Loucy (cell line): ENCODE measurements at regions not wholly inside any gene's neighbourhood (a gene's known extent, or its start where the extent isn't known, plus 50 kb on each side); places are given as distances from the start of the nearest gene placed in this dataset.

ENCODE experiments used
- H2AFZ ChIP-seq: fragments of 200-600 bp; sonication (generic); 2 replicates; pipeline ENCODE4 v1.6.0; 2016; ENCODE audit warnings: antibody characterized with exemption, mild to moderate bottlenecking, low read length, moderate library complexity
- H3F3A ChIP-seq: fragments of 200-600 bp; 2 replicates; pipeline ENCODE4 v1.6.0; 2016; ENCODE audit warnings: antibody characterized with exemption, low read depth, mild to moderate bottlenecking
- H3K27me3 ChIP-seq: fragments of 200-600 bp; sonication (generic); 2 replicates; pipeline ENCODE4 v1.6.1; 2014; ENCODE audit warnings: low read length, mild to moderate bottlenecking; ENCODE audit not compliant: insufficient read depth, poor library complexity, severe bottlenecking
- H3K36me3 ChIP-seq: fragments of 200-600 bp; sonication (generic); 2 replicates; pipeline ENCODE4 v1.6.1; 2016; ENCODE audit warnings: low read length; ENCODE audit not compliant: insufficient read depth
- H3K4me1 ChIP-seq: fragments of 200-600 bp; sonication (generic); 2 replicates; pipeline ENCODE4 v1.5.1; 2014; ENCODE audit warnings: low read length, mild to moderate bottlenecking; ENCODE audit not compliant: insufficient read depth, poor library complexity, severe bottlenecking
- H3K4me2 ChIP-seq: fragments of 200-600 bp; sonication (generic); 2 replicates; pipeline ENCODE4 v1.6.0; 2014; ENCODE audit warnings: antibody characterized with exemption, low read length, low read depth, mild to moderate bottlenecking; ENCODE audit not compliant: poor library complexity, severe bottlenecking
- H3K4me3 ChIP-seq: fragments of 200-600 bp; sonication (generic); 2 replicates; pipeline ENCODE4 v1.5.1; 2014; ENCODE audit warnings: low read length, mild to moderate bottlenecking, mixed read lengths; ENCODE audit not compliant: poor library complexity, severe bottlenecking
- H3K79me2 ChIP-seq: fragments of 200-600 bp; sonication (generic); 2 replicates; pipeline ENCODE4 v1.6.1; 2014; ENCODE audit warnings: low read length; ENCODE audit not compliant: insufficient read depth
- H3K9ac ChIP-seq: fragments of 200-600 bp; sonication (generic); 2 replicates; pipeline ENCODE4 v1.6.0; 2014; ENCODE audit warnings: mild to moderate bottlenecking, low read depth, low read length, moderate library complexity; ENCODE audit not compliant: poor library complexity, severe bottlenecking
- H3K9me2 ChIP-seq: fragments of 200-600 bp; sonication (generic); replicated peaks from 2 replicates; pipeline ENCODE4 v1.6.1; 2016; ENCODE audit warnings: low read depth, low read length, mixed read lengths
- H3K9me3 ChIP-seq: fragments of 200-600 bp; sonication (generic); 2 replicates; pipeline ENCODE4 v1.6.1; 2014; ENCODE audit warnings: mild to moderate bottlenecking, antibody characterized with exemption, low read length, low read depth; ENCODE audit not compliant: insufficient read depth
- H4K20me1 ChIP-seq: fragments of 200-600 bp; sonication (generic); 2 replicates; pipeline ENCODE4 v1.6.0; 2014; ENCODE audit warnings: antibody characterized with exemption, low read length, mild to moderate bottlenecking; ENCODE audit not compliant: insufficient read depth, poor library complexity, severe bottlenecking
- EZH2phosphoT487 ChIP-seq: fragments of 200-600 bp; IDR thresholded peaks from 2 replicates; pipeline ENCODE4 v1.6.1; 2018; ENCODE audit warnings: antibody characterized with exemption, mild to moderate bottlenecking, moderate library complexity, borderline replicate concordance
- TF ChIP-seq, protein P1 (sequence below): fragments of 200-600 bp; sonication (generic); conservative IDR thresholded peaks from 2 replicates; pipeline ENCODE4 v1.5.1; 2014; ENCODE audit warnings: mild to moderate bottlenecking, antibody characterized with exemption, low read length

DNA sequence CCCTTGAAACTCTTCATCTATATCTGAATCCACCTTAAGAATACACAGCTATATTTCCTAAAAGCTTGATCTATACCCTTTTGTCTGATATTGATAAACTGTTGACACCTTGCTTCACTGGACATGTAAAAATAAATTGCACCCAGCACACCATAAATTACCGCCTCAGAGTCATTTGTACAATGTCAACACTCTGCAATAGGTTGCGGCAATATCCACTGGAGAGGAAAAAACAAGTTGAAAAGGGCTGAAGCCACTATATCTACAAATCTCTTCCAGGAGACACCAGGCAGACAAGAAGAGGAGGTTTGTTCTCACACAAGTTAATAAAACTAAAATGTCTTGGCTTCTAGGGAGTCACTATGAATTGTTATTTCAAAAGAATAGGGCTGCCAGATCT, 656.9 kb downstream of the CDH8 start:
- no peaks in the 10 kb centered on the region for H3K9me3 ChIP-seq
- TF ChIP-seq EZH2phosphoT487 = no peak
- TF ChIP-seq, protein P1, sequence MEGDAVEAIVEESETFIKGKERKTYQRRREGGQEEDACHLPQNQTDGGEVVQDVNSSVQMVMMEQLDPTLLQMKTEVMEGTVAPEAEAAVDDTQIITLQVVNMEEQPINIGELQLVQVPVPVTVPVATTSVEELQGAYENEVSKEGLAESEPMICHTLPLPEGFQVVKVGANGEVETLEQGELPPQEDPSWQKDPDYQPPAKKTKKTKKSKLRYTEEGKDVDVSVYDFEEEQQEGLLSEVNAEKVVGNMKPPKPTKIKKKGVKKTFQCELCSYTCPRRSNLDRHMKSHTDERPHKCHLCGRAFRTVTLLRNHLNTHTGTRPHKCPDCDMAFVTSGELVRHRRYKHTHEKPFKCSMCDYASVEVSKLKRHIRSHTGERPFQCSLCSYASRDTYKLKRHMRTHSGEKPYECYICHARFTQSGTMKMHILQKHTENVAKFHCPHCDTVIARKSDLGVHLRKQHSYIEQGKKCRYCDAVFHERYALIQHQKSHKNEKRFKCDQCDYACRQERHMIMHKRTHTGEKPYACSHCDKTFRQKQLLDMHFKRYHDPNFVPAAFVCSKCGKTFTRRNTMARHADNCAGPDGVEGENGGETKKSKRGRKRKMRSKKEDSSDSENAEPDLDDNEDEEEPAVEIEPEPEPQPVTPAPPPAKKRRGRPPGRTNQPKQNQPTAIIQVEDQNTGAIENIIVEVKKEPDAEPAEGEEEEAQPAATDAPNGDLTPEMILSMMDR = no peak
- no peaks in the 10 kb centered on the region for H3K9me2 ChIP-seq

DNA sequence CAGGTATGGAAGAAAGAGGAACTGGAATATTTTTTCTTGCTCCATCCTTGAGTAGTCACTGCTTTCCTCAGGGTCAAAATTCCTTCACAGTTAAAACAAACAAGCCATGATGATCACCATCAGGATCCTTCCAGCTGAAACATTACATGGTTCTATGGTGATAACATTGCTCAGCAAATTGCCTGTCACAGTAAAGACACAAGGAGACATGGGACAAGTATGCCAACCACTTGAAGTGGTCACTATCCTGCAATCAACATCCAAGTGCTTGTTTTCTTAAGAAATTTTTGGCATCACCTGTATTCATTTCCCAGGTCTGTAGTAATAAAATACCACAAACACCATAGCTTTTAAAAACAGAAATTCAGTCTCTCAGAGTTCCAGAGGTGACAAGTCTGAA, 662.2 kb downstream of the CDH8 start:
- H3K36me3 ChIP-seq = no peaks in the 10 kb centered on the region
- H3F3A ChIP-seq = no peaks in the 10 kb centered on the region
- H3K4me2 ChIP-seq = no peak overlapping the region
- H3K9me3 ChIP-seq = no peaks in the 10 kb centered on the region
- H4K20me1 ChIP-seq = no peaks in the 10 kb centered on the region
- H3K79me2 ChIP-seq = no peaks in the 10 kb centered on the region
- no peaks in the 10 kb centered on the region for H3K9me2 ChIP-seq
- no peaks in the 10 kb centered on the region for H3K27me3 ChIP-seq
- no peak overlapping the region for H3K9ac ChIP-seq
- H2AFZ ChIP-seq = no peak overlapping the region
- TF ChIP-seq EZH2phosphoT487 = no peak
- TF ChIP-seq, protein P1 = no peak
- no peaks in the 10 kb centered on the region for H3K4me1 ChIP-seq
- no peak overlapping the region for H3K4me3 ChIP-seq

More for the DNA sequence above, 656.9 kb downstream of the CDH8 start:
- Histone ChIP-seq H3K4me3 (no peak overlapping the region), H3K36me3 (no peaks in the 10 kb centered on the region), H3K4me1 (no peaks in the 10 kb centered on the region), H3K9ac (no peak overlapping the region), H4K20me1 (no peaks in the 10 kb centered on the region), H3K79me2 (no peaks in the 10 kb centered on the region), H3K4me2 (no peak overlapping the region), H3F3A (no peaks in the 10 kb centered on the region), H3K27me3 (no peaks in the 10 kb centered on the region), H2AFZ (no peak overlapping the region)

DNA sequence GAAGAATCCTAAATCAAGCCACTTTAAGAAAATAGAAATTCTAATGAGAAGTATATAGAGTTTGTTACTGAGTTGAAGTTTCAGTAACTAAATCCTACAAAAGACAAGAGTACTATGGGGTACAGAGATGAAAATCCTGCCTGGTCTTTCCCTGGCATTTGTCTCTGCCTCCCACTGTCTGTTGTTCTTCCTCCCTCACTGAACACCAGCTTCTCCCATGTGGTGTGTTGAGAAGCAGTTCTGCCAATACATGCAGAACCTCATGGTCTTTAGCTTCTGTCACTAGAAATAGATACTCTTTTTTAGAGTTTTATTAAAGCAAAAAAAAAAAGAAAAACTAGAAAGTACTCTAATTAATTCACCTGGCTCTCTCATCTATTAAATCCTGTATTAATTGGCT, 664.4 kb downstream of the CDH8 start:
- Histone ChIP-seq H4K20me1 (no peaks in the 10 kb centered on the region), H3K27me3 (no peaks in the 10 kb centered on the region), H3K9me2 (no peaks in the 10 kb centered on the region), H3K4me2 (no peak overlapping the region), H3K9me3 (no peaks in the 10 kb centered on the region), H3K9ac (no peak overlapping the region), H3K4me3 (no peak overlapping the region), H3F3A (no peaks in the 10 kb centered on the region), H3K79me2 (no peaks in the 10 kb centered on the region), H2AFZ (no peak overlapping the region), H3K36me3 (no peaks in the 10 kb centered on the region), H3K4me1 (no peaks in the 10 kb centered on the region)
- TF ChIP-seq, protein P1 = no peak
- no peak for TF ChIP-seq EZH2phosphoT487
